Activated CD4-positive, alpha-beta T cell treated with anti-CD3 and anti-CD28 coated beads, Interleukin-10, Interleukin-2, amounts not matched to agents 100 ng/mL and 50 ng/mL, durations not matched to agents 16 hours and 8 hours (primary cell): ENCODE measurements at regions not wholly inside any gene's neighbourhood (a gene's known extent, or its start where the extent isn't known, plus 50 kb on each side); places are given as distances from the start of the nearest gene placed in this dataset.

Experiments used
- DNase-seq: peaks from one replicate; pipeline ENCODE4 v3.0.0-alpha.2; 2020

DNA sequence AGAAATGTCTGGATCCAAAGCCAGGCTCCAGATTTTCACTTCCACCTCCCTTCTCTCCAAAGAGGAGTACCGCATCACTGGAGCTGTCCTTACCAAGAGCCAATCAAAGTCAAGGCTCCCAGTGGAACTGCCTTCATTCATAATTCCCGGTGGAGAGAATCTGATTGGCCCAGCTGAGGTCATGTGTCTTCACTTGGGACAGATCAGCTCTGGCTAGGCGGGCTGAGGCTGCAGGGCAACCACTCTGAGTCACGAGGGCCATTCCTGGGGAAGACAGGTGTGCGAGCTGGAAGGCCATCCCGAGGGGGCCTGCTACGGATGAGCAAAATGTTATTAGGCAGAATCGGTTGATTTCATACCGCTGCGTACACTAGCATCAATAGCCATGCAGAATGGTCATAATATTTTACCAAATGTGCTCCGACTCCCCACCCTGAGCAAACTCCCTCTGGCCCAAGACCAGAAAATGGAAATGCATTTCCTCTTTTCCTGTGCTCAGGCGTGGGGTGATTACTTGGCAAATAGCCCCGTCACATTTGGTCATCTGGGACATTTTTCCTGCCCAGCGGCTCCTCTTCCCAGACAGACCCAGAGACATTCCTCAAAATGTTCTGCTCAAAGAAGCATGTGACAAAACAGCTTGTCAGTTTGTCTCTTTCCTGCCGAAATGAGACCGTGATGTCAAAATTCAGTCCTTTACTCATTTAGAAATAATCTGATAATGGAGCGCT is 111.1 kb downstream of the AIPL1 start:
- no peak for DNase-seq

DNA sequence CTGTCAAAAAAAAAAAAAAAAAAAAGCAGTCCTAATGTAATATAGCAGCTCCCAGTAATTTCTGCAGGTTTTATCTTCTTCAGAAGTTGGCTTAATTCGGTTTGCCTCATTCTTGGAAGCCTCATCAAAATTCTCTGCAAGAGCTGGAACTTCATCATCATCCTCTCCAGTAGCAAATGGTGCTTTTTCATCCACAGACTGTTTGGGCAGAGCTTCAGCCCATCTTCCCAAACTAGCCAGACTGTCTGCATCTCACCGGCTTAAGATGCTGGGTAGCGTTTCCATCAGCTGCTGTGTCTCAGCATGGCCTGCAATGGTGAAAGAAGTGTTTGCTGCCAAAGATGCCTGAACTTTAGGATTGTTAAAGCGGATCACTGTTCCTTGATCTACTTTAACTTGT is 112.6 kb downstream of the AIPL1 start:
- no peak for DNase-seq

DNA sequence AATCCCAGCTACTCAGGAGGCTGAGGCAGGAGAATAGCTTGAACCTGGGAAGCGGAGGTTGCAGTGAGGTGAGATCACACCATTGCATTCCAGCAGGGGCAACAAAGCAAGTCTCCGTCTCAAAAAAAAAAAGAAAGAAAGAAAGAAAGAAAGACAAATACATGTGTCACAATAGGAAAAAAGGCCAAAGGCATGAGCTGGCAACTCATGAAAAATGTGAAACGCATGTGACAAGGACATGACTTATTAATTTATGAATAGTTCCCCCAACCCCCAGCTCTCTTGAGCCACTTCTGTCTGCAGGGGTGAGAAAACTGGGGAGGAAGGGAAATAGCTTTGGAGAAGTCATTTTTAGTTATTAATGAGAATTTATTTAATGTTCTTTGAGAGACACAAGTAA is 120.6 kb downstream of the AIPL1 start:
- DNase-seq: no peak

DNA sequence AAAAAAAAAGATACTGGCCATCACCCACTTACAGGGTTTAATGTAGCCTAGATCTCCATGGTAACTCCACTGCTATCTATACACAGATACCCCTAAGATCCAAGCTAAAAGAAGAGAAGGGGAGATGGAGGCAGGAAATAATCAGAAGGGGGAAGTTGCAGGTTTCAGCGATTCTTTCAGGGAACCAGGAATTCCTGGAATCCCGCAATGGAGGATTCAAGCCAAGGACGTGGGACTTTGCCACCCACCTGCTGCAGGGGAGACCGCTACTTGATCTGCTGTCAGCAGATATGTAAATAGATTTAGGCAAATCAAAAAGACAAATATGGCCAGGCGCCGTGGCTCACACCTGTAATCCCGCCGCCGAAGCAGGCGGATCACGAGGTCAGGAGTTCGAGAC is 121.1 kb downstream of the AIPL1 start:
- no peak for DNase-seq

DNA sequence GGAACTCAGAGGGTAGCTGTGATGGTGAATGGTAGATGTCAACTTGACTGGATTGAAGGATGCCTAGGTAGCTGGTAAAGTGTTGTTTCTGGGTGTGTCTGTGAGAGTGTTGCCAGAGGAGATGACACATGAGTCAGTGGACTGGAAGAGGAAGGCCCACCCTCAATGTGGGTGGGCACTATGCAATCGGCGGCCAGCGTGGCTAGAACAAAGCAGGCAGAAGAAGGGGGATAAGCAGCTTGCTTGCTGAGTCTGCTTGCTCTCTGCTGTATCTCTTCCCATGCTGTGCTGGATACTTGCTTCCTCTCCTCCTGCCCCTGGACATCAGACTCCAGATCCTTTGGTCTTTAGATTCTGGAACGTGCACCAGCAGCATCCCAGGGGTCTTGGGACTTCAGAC is 128.1 kb downstream of the AIPL1 start:
- DNase-seq: no peak

DNA sequence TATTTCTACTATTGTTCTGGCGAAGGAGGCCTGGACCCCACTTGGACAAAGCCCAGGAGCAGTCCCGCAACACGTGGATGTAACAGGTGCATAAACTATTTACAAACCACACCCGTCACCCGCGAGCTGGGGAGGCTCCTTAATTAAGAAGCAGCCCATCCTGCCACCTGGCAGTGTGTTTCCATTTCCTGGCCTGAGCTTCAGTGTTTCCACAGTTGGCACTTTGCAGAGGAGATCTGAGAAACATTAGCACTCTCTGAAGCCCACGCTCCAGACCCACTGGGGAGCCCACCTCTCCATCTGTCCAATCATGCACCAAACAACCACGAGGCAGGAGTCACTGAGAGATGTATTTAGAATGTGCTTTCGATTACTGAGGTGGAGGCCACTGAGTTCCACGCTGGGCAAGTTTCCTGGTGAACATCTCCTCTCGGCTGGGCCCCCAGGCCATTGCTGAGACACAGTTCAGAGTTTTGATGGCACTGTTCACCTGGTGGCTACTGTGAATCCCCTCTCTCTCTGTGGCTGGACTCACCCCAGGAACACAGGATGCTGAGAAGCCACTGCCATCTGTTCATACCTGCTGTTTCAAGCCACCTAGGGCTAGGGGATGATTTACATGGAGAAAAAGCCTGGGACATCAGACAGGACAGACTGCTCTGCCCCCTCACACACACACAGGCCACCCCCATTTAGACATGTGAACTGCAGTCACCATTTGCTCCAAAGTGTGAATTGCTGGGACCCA is 129.1 kb downstream of the AIPL1 start:
- DNase-seq: no peak

DNA sequence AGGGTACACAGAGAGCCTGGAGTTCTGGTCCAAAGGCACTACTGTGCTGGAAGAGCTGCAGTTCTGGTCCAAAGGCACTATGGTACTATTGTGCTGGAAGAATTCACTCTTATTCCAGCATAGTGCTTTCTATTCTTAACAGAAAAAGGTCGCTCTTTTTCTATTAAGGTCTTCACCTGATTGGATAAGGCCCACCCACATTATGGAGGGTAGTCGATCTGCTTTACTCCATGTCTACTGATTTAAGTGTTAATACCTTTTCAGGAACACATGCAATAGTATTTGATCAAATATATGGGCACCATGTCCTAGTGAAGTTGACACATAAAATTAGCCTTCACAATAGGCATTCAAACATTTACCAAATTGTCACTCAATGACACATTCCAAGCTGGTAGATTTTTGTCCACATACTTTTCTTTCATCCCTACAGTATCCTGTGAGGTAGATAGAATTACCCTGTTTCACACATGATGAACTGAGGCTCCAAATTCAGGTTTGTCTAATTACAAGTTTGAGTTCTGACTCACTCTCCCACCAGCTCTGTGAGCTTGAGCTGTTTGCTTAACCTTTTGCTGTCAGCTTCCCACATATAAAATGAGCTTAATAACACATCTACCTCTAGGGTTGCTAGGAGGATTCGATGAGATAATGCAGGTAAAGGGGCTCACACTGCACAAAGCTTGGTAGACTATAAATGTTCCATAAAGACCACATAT is 129.9 kb downstream of the AIPL1 start:
- DNase-seq: no peak

DNA sequence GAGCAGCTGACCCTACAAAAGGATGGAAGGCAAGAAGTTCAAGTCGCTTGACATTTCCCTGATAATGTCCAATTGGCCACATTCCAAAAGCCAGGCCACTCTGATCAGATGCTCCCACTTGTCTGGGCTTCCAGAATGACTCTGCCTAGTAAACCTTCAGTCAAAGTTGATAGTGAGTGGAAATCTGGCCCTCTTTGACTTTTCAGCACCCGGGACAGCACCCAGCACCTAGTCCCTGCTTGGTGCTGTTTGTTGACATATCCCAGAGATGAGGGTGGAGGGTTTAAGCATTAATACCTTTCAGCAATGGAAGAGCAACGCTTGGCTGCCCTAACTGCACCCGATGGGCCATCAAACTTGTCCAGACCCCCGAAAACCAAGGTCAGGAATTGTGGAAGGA is 131.3 kb downstream of the AIPL1 start:
- DNase-seq: peak; percentile 8

DNA sequence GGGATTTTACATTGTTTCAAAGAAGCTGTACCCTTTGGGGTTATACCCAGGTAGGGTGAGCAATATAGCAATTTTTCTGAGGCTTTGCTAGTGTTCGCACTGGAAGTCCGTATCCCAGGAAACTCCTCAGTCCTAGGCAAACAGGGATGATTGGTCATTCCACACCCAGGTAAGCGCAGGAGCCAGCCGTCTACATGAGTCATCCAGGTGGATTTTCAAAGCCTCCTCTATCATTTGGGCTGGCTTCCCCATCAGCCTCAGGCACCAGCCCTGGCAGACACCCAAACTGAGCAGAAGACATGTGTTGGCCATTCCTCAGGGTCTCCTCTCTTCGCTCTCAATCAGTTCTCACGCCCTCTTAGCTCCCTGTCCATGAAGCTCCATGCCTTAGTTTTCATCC is 135.6 kb downstream of the AIPL1 start:
- no peak for DNase-seq

DNA sequence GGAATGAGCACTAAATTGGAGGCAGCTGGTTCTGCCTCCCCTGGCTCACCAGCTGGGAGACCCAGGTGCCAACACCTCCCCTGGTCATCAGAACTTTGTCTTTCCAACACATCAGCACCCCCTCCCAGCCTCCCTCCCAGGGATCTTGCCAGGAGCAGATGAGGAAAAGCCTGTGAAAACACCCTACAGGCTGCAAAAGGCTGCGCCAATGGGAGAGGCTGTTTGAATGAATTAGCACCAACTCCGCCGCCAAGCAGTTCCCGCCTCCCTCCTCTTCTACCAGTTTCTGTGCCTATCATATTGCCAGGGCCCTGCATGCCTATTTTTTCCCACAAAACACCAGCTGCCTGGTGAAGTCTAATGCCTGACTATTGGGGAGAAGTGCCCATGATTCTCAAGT is 137.0 kb downstream of the AIPL1 start:
- no peak for DNase-seq

DNA sequence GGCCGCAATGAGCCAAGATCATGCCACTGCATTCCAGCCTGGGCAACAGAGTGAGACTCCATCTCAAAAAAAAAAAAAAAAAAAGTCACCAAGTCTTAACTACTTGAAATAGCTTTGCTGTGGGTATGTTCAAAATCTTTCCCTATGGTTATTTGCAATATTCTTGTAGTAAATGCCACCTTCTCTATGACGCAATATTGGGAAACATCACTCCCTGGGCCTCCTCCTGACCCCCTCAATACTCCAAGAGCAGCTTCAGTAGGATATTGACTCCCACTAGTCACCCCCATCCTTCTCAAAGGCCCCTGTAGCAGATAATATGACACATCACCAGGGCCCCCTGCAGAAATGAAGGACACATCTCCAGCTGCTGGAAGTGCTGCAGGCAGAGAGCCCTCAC is 137.8 kb downstream of the AIPL1 start:
- no peak for DNase-seq

DNA sequence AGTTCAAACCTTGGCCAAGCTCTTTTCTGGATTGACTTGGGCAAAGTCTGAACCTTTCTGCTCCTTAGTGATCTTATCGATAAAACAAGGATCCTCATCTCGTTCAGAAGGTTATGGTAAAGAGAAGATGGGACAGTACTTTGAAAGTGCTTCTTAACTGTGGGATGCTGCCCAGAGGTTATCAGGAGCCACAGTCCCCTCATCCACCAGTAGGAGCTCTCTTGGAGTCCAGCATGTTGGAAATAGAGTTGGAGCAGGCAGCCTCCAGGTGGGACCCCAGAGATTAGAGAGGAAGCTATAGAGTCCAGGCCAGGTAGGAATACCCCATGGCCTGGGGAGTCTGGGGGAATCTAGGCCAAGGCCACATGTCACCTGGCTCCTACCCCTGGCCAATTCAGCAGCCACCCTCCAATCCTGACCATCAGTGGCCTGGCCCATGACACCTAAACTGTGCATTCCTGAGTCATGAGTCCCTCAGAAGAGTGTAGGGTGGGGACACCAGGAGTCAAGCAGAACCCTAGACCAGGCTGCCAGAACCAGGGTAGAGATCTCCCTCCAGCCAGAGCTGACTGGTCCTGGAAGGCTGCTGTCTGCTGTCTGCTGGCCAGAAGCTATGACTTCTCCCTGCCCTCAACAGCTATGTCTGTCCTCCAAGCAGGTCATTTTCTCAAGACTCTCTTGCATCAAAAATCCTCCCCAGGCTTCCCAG is 144.3 kb downstream of the AIPL1 start:
- DNase-seq: no peak

DNA sequence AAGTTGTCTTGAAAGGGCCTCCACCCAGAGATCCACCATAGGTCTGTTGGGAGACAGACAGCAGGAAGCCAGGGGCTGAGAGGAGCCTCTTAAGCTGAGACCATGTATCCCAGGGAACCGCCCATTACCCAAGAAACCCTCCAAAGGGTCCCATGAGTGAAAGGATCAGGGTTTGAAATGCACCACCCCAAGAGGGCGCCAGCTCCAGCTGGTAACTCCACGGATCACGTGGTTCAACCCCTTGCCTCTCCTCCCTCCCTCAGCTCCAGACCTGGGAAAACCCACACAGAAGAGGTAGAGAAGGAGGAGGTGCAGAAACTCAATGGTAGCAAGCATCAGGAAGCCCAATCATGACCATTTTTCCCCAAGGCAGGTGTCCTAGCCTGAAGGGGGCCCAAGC is 148.7 kb downstream of the AIPL1 start:
- no peak for DNase-seq

DNA sequence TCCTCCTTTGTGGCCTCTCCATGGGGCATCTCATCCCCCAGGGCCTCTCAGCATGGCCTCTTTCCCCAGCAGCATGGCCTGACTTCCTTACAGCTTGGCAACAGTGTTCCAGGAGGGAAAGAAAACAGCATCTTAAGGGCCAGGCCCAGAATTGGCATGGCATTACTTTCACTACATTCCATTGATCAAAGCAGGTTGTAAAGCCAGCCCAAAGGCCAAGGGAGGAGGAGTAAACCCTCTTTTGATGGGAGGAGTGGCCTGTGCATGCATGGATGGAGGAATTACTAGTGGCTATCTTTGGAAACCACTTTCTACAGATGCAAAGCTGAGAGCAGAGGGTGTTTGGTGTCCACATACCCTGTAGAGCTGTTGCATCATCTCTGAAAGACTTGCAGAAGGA is 149.4 kb downstream of the AIPL1 start:
- DNase-seq: no peak

DNA sequence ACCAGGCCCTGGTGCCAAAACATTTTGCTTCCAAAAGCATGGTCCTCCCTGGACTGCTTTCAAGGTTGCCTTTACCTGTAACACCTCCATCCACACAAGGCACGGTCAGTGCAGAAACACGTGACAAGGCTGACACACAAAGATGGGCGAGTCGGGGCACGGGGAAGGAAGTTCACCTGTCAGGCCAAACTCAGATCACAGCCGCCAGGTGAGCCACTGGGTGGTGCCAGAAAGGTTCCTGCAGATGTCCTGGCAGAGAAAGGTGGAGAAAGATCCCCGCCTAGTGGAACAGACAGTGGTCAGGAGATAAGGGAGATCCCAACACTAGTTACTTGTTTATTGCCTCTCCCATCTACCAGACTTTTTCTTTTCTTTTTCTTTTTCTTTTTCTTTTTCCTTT is 155.3 kb downstream of the AIPL1 start:
- peak; percentile 2 for DNase-seq

DNA sequence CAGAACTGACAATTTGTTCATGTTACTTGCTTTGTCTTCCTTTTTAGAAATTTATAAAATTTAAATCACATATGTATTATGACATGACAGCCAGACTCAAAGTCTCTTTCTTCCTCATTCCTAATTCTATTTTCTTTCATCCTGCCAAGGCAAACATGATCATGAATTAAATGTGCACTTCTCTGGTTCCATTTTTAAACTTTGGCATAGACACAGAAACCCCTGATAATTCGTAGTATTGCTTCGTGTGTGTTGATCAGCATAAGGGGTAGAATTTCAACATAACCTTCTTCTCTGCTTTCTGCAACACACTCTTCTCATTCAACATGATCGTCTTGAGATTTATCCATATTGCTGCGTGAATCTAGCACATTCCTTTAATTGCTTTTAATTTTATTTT is 156.5 kb downstream of the AIPL1 start:
- DNase-seq: no peak

DNA sequence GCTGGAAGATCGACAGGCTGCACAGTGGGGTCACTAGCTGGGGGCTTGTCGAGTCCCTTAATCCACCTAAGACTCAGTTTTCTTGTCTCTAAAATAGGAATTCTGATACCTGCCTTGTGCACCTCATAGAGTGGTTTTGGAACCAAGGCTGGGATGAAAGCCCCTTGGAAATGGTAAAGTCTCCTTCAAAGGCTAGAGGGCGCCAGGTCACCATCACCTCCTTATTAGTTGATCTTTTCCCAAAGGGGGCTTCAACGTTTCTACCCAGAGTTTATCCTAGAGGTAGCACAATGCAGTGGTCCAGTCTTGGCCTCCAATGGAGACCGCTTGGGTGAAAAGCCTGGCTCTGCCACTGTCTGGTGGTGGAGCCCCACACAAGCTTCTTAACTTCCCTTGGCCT is 158.2 kb downstream of the AIPL1 start:
- no peak for DNase-seq

DNA sequence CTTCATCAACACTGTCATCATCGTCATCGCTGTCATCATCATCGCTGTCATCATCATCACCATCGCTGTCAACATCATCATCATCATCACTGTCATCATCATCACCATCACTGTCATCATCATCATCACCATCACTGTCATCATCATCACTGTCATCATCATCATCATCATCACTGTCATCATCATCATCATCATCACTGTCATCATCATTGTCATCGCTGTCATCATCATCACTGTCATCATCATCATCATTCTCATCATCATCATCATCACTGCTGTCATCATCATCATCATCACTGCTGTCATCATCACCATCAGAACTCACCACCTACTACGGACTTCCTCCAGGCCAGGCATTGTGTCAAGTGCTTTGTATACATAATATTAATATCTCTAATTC is 160.6 kb downstream of the AIPL1 start:
- DNase-seq: no peak

DNA sequence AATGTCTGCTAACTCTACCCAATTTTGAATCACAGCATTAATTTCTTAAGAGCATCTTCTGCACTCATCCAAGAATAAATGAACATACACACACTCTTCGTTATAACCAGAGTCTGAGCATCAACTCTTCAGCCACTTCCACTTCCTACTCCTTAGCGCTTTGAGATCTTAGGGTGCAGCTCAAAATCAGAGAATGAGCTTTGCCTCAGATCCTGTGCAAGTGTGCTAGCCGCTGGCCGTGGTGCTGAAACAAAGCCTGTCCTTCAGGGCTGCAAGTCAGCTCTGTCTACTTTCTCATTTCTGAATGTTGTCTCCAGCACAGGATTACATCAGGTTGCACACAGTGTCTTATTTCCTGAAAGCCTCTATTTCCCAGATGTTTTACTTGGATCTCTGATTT is 165.4 kb downstream of the AIPL1 start:
- DNase-seq: peak; percentile 35

DNA sequence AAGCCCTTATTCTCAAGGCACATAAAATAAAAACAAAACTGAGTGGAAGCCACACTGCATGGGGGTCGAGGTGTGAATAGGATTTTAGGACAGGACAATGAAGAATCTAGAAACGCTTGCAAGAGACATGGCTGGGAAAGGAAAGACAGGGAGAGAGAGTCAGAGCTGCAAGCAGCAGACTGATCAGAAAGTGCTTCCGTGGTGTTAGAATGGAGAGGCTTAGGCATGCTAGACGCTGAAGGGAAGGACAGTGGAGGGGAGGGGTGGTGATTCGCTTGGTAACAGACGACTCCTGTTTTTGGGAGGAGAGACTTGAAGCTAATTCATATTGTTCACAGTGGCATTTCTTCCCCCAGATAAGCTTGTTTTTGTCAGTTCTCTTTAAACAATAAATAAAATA is 173.5 kb downstream of the AIPL1 start:
- DNase-seq: no peak

DNA sequence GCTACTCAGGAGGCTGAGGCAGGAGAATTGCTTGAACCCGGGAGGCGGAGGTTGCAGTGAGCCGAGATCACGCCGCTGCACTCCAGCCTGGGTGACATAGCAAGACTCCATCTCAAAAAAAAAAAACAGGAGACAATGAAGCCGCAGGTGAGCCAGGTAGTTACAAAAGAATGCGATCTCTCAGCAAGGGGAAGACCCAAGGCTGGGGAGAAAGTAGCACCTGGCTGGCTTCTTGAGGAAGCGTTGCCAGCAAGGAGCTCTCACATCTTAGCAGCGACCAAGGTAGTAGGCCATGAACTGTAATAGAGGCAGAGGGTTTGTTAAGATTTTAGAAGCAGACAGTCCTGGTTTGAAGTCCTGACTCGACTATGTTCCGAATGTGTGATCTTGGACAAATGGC is 175.0 kb downstream of the AIPL1 start:
- no peak for DNase-seq

DNA sequence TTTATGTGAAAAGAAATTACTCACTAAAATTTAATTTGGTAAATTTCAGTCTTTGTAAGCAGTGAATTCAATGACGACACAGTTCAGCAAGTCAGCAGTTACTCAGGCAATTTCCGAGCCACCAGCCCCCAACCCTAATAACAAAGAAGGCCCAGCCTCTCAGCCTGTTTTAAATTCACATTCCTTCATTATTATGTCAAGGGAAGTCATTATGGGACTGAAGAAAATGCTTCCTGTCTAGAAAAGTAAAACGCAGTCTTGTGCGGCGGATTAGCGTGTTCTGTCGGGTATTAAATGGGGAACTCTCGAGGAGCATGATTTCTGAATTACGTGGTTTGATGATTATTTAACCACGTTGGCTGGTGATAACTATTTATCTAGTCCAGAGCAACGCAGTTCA is 177.6 kb downstream of the AIPL1 start:
- no peak for DNase-seq

DNA sequence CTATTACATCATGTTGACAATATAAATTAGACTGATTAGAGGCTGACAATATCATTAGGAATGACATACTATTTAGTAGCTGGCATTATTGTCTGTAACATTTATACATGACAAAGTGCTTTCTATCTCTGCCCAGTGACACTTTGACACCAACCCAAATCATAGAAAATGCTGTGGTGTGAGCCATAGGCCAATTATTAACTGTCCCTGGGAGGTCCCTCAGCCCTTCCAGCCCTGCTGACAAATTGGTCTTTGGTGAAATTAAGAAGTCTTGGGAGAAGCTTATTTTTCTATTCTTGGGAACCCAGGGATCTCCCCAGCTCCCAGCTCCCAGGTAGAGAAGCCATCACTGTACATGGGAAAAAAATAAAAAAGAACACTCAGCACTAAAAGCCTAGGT is 179.6 kb downstream of the AIPL1 start:
- no peak for DNase-seq

DNA sequence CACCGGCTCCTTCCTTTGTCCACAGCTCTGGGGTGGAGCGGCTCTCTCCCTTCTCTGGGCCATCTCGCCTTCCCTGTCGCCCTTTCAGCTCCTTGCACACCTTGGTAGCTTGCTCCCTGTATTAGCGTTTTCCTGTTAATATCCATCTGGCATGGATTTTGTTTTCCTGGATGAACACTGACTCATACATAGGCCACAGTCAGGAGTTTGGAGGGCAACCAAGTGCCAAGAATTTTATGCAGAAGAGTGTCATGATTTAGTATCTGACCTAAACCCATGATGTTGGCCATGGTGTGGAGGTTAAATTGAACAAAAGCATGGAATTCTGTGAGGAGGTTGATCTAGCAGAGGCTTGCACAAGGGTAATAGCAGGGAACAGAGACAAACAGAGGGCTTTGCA is 180.9 kb downstream of the AIPL1 start:
- DNase-seq: no peak
